Mesothelial cell of epicardium (in vitro differentiated cells): ENCODE measurements at regions not wholly inside any gene's neighbourhood (a gene's known extent, or its start where the extent isn't known, plus 50 kb on each side); places are given as distances from the start of the nearest gene placed in this dataset.

Experiments
- DNase-seq, 2 experiments: peaks; one replicate each; pipeline ENCODE4 v3.0.0; 2021; ENCODE audit warnings: low spot score in 2 of 2; ENCODE audit not compliant: unreplicated experiment in 2 of 2
- H3K27ac Mint-ChIP-seq: 2 replicates; pipeline ENCODE4 v1.8.0; 2021; ENCODE audit warnings: mixed read lengths
- H3K27me3 Mint-ChIP-seq: 2 replicates; pipeline ENCODE4 v1.8.0; 2021; ENCODE audit warnings: low read depth, mixed read lengths
- H3K36me3 Mint-ChIP-seq: 2 replicates; pipeline ENCODE4 v1.8.0; 2021; ENCODE audit warnings: mixed read lengths
- H3K4me1 Mint-ChIP-seq: 2 replicates; pipeline ENCODE4 v1.8.0; 2021; ENCODE audit warnings: mixed read lengths
- H3K4me3 Mint-ChIP-seq: 2 replicates; pipeline ENCODE4 v1.8.0; 2021; ENCODE audit warnings: mild to moderate bottlenecking, moderate library complexity, mixed read lengths
- H3K9me3 Mint-ChIP-seq: 2 replicates; pipeline ENCODE4 v1.8.0; 2021; ENCODE audit warnings: mixed read lengths
- TF ChIP-seq, protein P1 (sequence below): fragments of 200-600 bp; sonication (generic); IDR thresholded peaks from one replicate; pipeline ENCODE4 v1.5.0; 2021; ENCODE audit warnings: antibody characterized with exemption; ENCODE audit not compliant: unreplicated experiment

DNA sequence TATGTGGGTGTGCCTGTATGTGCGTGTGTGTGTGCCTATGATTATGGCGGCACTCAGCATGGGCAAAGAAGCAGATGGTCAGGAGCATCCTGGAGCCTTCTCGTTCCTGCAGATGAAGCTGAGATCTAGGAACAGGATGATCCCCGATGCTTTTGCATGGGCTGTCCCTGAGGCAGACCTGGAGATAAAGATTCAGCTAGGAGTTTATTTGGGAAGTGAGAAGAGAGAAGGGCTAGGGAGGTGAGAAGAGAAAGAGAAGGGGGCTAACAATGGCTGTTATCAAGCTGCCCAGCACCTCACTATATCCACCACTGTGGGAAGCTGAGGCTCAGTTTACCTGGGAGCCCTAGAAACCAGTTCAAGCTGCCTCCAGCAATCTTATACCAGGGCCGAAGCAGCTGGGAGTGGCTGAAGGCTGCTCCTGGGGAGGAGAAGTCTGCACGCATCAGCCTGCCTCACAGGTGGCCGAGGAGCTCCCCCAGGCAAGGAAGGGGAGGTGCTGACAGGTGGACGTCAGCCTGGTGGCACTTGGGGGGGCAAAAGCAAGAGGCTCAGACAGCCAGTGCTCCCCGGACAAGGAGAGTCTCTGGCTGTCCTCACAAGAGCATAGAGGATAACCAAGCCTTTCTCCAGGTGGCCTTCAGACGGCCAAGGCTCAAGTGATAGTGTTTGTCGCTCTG, 94.0 kb upstream of the IQSEC1 start:
- no peaks in the 10 kb centered on the region for H3K36me3 Mint-ChIP-seq
- no peak overlapping the region for H3K27ac Mint-ChIP-seq

DNA sequence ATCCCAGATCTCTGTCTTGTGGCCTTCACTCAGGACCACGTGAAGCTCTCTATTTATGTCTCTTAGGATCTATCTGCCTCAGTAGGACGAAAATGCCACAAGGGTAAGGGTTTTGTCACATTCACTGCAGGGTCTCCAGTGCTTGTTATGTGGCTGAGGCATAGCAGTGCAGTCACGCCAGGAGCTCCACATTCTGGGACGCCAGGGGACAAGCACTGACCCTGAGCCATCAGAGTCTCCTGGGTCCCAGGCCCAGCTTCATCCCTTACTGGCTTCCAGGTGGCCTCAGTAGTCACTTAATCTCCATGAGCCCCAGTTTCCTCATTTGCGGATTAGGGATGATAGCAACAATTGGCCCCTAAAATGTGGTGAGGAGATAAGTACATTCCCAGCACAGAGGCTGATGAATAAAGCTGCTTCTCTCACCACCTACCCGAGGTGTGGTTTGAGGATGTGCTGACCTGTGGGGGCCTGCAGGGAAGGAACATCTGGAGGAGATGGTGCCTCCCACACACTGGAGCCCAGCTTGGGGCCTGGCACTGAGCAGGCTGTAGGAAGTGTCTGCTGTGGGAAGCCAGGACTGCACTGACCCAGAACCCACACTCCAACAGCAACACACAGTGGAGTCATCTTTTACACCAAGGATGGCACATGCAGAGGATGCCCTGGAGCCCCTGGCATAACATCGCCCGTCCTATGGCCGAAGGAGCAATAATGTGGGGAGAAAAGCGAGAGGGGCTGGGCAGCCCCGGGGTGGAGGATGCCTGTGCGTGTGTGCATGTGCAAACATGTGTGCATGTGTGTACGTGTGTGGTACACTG, 93.2 kb upstream of the IQSEC1 start:
- H3K36me3 Mint-ChIP-seq = no peaks in the 10 kb centered on the region
- no peaks in the 10 kb centered on the region for H3K4me1 Mint-ChIP-seq
- H3K9me3 Mint-ChIP-seq = peaks cover 4% of the 10 kb centered on the region
- peaks cover 46% of the 10 kb centered on the region for H3K27me3 Mint-ChIP-seq
- TF ChIP-seq, protein P1, sequence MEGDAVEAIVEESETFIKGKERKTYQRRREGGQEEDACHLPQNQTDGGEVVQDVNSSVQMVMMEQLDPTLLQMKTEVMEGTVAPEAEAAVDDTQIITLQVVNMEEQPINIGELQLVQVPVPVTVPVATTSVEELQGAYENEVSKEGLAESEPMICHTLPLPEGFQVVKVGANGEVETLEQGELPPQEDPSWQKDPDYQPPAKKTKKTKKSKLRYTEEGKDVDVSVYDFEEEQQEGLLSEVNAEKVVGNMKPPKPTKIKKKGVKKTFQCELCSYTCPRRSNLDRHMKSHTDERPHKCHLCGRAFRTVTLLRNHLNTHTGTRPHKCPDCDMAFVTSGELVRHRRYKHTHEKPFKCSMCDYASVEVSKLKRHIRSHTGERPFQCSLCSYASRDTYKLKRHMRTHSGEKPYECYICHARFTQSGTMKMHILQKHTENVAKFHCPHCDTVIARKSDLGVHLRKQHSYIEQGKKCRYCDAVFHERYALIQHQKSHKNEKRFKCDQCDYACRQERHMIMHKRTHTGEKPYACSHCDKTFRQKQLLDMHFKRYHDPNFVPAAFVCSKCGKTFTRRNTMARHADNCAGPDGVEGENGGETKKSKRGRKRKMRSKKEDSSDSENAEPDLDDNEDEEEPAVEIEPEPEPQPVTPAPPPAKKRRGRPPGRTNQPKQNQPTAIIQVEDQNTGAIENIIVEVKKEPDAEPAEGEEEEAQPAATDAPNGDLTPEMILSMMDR = no peak
- H3K4me3 Mint-ChIP-seq = no peak overlapping the region
- H3K27ac Mint-ChIP-seq = no peak overlapping the region
- DNase-seq = no peak

More for the DNA sequence above, 94.0 kb upstream of the IQSEC1 start:
- Mint-ChIP-seq H3K4me3 (no peak overlapping the region), H3K27me3 (peaks cover 42% of the 10 kb centered on the region), H3K4me1 (no peaks in the 10 kb centered on the region), H3K9me3 (peaks cover 4% of the 10 kb centered on the region)
- no peak for DNase-seq
- TF ChIP-seq, protein P1 = no peak

DNA sequence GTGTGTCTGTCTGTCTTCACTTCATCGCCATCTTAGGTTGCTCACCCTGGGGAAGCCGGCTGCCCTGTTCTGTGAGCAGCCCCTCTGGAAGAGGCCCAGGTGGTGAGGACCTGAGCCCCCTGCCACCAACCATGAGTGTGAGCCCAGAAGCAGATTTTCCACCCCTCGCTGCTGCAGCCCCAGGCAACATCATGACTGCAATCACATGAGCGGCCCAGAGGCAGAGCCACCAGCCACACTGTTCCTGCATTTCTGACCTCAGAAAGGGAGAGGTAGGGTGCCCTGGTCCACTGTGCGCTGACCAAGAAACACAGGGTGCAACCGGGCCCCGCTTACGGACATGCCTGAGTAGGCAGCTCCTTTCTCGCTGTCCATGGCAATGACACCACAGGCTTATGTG, 92.3 kb upstream of the IQSEC1 start:
- Mint-ChIP-seq H3K27me3 (peaks cover 49% of the 10 kb centered on the region), H3K9me3 (peaks cover 4% of the 10 kb centered on the region)
- no peak for DNase-seq

DNA sequence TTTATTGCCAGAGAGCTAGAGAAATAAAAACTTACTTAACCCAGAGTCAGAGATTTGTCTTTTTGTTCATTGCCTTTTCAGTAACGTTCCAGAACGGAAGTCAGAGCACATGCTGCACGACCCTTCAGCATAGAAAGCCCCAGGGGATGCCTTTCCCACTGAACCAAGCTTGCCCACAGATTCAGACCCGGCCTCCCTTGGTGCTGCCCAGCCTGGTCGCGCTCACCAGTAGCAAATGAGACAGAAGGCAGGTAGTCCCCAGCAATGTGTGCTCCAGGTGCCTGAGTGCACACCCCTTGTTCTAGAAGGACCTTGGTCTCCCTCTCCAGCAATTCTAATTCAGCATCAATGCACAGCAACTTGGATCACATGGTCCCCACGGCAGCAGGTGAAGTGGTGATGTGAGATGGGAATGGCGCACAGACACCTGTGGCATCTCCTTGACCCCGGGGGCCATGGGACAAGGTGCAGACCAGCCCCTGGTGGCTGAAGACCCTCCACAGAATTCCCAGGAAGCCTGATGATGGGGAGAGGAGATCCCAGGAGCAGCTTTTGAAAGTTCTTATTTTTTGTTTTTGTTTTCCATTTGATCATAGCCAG, 91.8 kb upstream of the IQSEC1 start:
- Mint-ChIP-seq H3K9me3 (peaks cover 4% of the 10 kb centered on the region), H3K4me1 (no peaks in the 10 kb centered on the region), H3K27ac (no peak overlapping the region), H3K27me3 (peaks cover 49% of the 10 kb centered on the region), H3K4me3 (no peak overlapping the region), H3K36me3 (no peaks in the 10 kb centered on the region)
- TF ChIP-seq, protein P1 = no peak
- no peak for DNase-seq

More for the DNA sequence above, 92.3 kb upstream of the IQSEC1 start:
- Mint-ChIP-seq H3K4me3 (no peak overlapping the region), H3K36me3 (no peaks in the 10 kb centered on the region), H3K4me1 (no peaks in the 10 kb centered on the region), H3K27ac (no peak overlapping the region)
- TF ChIP-seq, protein P1 = no peak

DNA sequence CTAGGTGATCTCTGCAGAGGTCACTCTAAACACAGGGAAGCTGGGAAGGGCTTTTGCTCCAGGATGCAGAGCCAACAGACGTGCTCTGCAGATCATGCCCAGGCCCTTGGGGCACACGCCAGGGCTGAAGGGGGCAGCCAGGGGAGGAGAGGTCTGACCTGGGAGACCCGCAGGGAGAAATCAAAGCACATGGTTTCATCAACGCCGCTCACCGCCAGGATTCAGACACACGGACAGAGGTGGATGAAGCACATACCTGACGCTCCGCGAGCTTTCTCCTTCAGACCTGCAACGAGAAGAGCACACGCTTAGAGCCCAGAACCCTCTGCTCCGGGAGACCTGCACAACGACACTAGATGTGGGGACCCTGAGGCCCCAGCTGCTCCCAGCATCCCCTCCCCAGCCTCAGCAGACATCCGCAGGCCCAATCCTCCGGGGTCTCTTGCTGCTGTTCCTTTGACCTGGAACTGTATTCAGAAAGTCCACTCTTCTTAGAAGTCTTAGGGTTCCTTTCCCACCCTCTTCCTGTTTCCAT, 90.7 kb upstream of the IQSEC1 start:
- no peak for DNase-seq
- TF ChIP-seq, protein P1 = no peak
- no peaks in the 10 kb centered on the region for H3K9me3 Mint-ChIP-seq
- no peaks in the 10 kb centered on the region for H3K36me3 Mint-ChIP-seq
- no peak overlapping the region for H3K4me3 Mint-ChIP-seq
- H3K27ac Mint-ChIP-seq = no peak overlapping the region
- H3K27me3 Mint-ChIP-seq = peaks cover 47% of the 10 kb centered on the region
- no peaks in the 10 kb centered on the region for H3K4me1 Mint-ChIP-seq
